SK-N-SH (cell line): ENCODE measurements at regions not wholly inside any gene's neighbourhood (a gene's known extent, or its start where the extent isn't known, plus 50 kb on each side); places are given as distances from the start of the nearest gene placed in this dataset.

ENCODE experiments used
- CTCF ChIA-PET: fragments of 300-600, 350-600 bp; formaldehyde crosslinking; extraction: SDS; loops from one replicate; lab custom pipeline; 2021; lab: Yijun Ruan, JAX
- POLR2A ChIA-PET: fragments of 350-600 bp; sonication (Branson Sonifier 250); formaldehyde crosslinking; extraction: SDS; loops from one replicate; lab custom pipeline; 2020; ENCODE audit warnings: antibody characterized with exemption, inconsistent platforms; lab: Yijun Ruan, JAX
- DNase-seq: peaks from one replicate; pipeline ENCODE4 v3.0.0; 2012
- H2AFZ ChIP-seq: fragments of 200-600 bp; sonication (generic); 2 replicates; pipeline ENCODE4 v1.8.1; 2016; ENCODE audit warnings: antibody characterized with exemption, mild to moderate bottlenecking, low read depth
- H3F3A ChIP-seq: fragments of 200-600 bp; sonication (generic); replicated peaks from 2 replicates; pipeline ENCODE3; 2016; ENCODE audit warnings: antibody characterized with exemption, mild to moderate bottlenecking; ENCODE audit not compliant: insufficient read depth
- H3K27ac ChIP-seq, 2 experiments: fragments of 200-500 bp in 1 of 2; fragments of 200-600 bp in 1 of 2; sonication (Bioruptor generic) in 1 of 2; sonication (generic), shearing (Covaris generic) in 1 of 2; 2 replicates each; pipeline versions ENCODE4 v1.5.1 to v1.6.1; 2014 to 2016; ENCODE audit warnings: low read depth in 2 of 2, inconsistent platforms in 1 of 2, low read length in 1 of 2, mild to moderate bottlenecking in 1 of 2, mixed read lengths in 1 of 2
- H3K27me3 ChIP-seq: fragments of 200-600 bp; sonication (generic), shearing (Covaris generic); 2 replicates; pipeline ENCODE4 v1.6.1; 2016; ENCODE audit warnings: mixed run types; ENCODE audit not compliant: insufficient read depth
- H3K36me3 ChIP-seq, 2 experiments: fragments of 200-500 bp in 1 of 2; fragments of 200-600 bp in 1 of 2; sonication (Bioruptor generic) in 1 of 2; sonication (generic) in 1 of 2; replicated peaks in 1 of 2; 2 replicates each; pipeline versions ENCODE3 to v1.5.1; 2014 to 2016; ENCODE audit warnings: low read length in 1 of 2, mild to moderate bottlenecking in 1 of 2; ENCODE audit not compliant: insufficient read depth in 2 of 2, control insufficient read depth in 1 of 2
- H3K4me1 ChIP-seq, 2 experiments: fragments of 200-500 bp in 1 of 2; fragments of 200-600 bp in 1 of 2; sonication (Bioruptor generic) in 1 of 2; sonication (generic), shearing (Covaris generic) in 1 of 2; 2 replicates each; pipeline versions ENCODE4 v1.5.1 to v1.6.1; 2014 to 2016; ENCODE audit warnings: low read depth in 1 of 2, low read length in 1 of 2, mixed run types in 1 of 2; ENCODE audit not compliant: insufficient read depth in 2 of 2, control insufficient read depth in 1 of 2
- H3K4me2 ChIP-seq: fragments of 200-600 bp; sonication (generic), shearing (Covaris generic); 2 replicates; pipeline ENCODE4 v1.6.1; 2017; ENCODE audit warnings: mixed run types
- H3K4me3 ChIP-seq, 2 experiments: fragments of 200-500 bp in 1 of 2; fragments of 200-600 bp in 1 of 2; sonication (Bioruptor generic) in 1 of 2; sonication (generic), shearing (Covaris generic) in 1 of 2; 2 replicates each; pipeline versions ENCODE4 v1.5.1 to v1.8.1; 2014 to 2016; ENCODE audit warnings: low read depth in 2 of 2, inconsistent platforms in 1 of 2, low read length in 1 of 2, mild to moderate bottlenecking in 1 of 2, mixed read lengths in 1 of 2, moderate library complexity in 1 of 2
- H3K79me2 ChIP-seq: fragments of 200-600 bp; sonication (generic); 2 replicates; pipeline ENCODE4 v1.8.1; 2017; ENCODE audit warnings: mild to moderate bottlenecking; ENCODE audit not compliant: insufficient read depth
- H3K9ac ChIP-seq: fragments of 200-600 bp; sonication (generic); 2 replicates; pipeline ENCODE4 v1.6.1; 2017; ENCODE audit warnings: mixed run types
- H3K9me2 ChIP-seq: fragments of 200-600 bp; sonication (generic); 2 replicates; pipeline ENCODE4 v1.6.1; 2017; ENCODE audit warnings: mixed run types
- H3K9me3 ChIP-seq: fragments of 200-600 bp; sonication (generic); 2 replicates; pipeline ENCODE4 v1.6.1; 2017; ENCODE audit warnings: mixed run types, mild to moderate bottlenecking, moderate library complexity
- H4K20me1 ChIP-seq: fragments of 200-600 bp; sonication (generic); 2 replicates; pipeline ENCODE4 v1.6.1; 2017; ENCODE audit warnings: mild to moderate bottlenecking, mixed run types; ENCODE audit not compliant: insufficient read depth
- CHD2 ChIP-seq: fragments of 150-350 bp; IDR thresholded peaks from 2 replicates; pipeline ENCODE4 v1.6.1; 2018; ENCODE audit warnings: low read length; ENCODE audit not compliant: partially characterized antibody
- ELF1 ChIP-seq: IDR thresholded peaks from 2 replicates; pipeline ENCODE4 v1.4.0; 2012
- GABPA ChIP-seq: IDR thresholded peaks from 2 replicates; pipeline ENCODE4 v1.4.0; 2012; ENCODE audit warnings: low read depth, mild to moderate bottlenecking
- MEF2A ChIP-seq: IDR thresholded peaks from 2 replicates; pipeline ENCODE4 v1.4.0; 2012; ENCODE audit warnings: low read depth, borderline replicate concordance
- MXI1 ChIP-seq: IDR thresholded peaks from 2 replicates; pipeline ENCODE4 v1.6.1; 2012; ENCODE audit warnings: mild to moderate bottlenecking, low read depth, low read length, improper control_type of control experiment
- NFIC ChIP-seq: IDR thresholded peaks from 2 replicates; pipeline ENCODE4 v1.4.0; 2012; ENCODE audit warnings: borderline replicate concordance
- RCOR1 ChIP-seq: fragments of 150-350 bp; IDR thresholded peaks from 2 replicates; pipeline ENCODE4 v1.6.1; 2017; ENCODE audit warnings: antibody characterized with exemption, low read length
- RXRA ChIP-seq: IDR thresholded peaks from 2 replicates; pipeline ENCODE4 v1.4.0; 2012; ENCODE audit warnings: low read depth, mild to moderate bottlenecking, borderline replicate concordance
- SIN3A ChIP-seq: IDR thresholded peaks from 2 replicates; pipeline ENCODE4 v1.6.1; 2012; ENCODE audit warnings: low read depth, mild to moderate bottlenecking, low read length, moderate library complexity, borderline replicate concordance
- SMC3 ChIP-seq: IDR thresholded peaks from 2 replicates; pipeline ENCODE4 v1.6.1; 2012; ENCODE audit warnings: low read depth, low read length, improper control_type of control experiment
- WGBS: methylation state at CpG from one replicate; pipeline ENCODE4 v1.1.6; 2017; ENCODE audit warnings: low lambda C conversion rate; 5-methylcytosine and 5-hydroxymethylcytosine counted together
- TF ChIP-seq, protein P1 (sequence below): IDR thresholded peaks from 2 replicates; pipeline ENCODE4 v1.6.1; 2012; ENCODE audit warnings: mild to moderate bottlenecking, low read depth, low read length, moderate library complexity
- TF ChIP-seq, protein P2 (sequence below): IDR thresholded peaks from 2 replicates; pipeline ENCODE4 v1.4.0; 2012; ENCODE audit warnings: low read depth, borderline replicate concordance
- TF ChIP-seq, protein P3 (sequence below): IDR thresholded peaks from 2 replicates; pipeline ENCODE4 v1.4.0; 2012; ENCODE audit warnings: low read depth, borderline replicate concordance
- TF ChIP-seq, protein P4 (sequence below): IDR thresholded peaks from 2 replicates; pipeline ENCODE4 v1.4.0; 2012; ENCODE audit warnings: low read depth
- TF ChIP-seq, protein P5 (sequence below): fragments of 150-350 bp; IDR thresholded peaks from 2 replicates; pipeline ENCODE4 v1.6.1; 2017; ENCODE audit warnings: antibody characterized with exemption, low read length, low read depth, borderline replicate concordance

DNA sequence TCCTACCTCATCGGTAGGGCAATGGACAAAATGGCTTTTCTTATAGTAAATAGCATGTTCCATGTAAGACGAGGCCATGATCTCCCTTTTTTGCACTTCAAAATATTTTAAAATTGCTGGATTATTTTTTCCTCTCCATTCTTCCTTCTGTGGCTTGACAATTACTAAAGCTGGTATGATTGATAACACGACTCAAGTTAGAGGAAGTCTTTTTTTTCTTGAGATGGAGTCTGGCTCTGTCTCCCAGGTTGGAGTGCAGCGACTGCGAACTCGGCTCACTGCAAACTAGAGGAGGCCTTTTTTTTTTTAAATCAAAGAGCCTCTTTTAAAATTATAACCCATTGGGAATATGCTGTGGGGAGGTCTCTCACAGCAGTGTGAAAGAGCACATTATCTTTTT, 124.5 kb upstream of the TBL1XR1 start:
- no peak overlapping the region for H2AFZ ChIP-seq
- POLR2A ChIA-PET = no interaction called here

DNA sequence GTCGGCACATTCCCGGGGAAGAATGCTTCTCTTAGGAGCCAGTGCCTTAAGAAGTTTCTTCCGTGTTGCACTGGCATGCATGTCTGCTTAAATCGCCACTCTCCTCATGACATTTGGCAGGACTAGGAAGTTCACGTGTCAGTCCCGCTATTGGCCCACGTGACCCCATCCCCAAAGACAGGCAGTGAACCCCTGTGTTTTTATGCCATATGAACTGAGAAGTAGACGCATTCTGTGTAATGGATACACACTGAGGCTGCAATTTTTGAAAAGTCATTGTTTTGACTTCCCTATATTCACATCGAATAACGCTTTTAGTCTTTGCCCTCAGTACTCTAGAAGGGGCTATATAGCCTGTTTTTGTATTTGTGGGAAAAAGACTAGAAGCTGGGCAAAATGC, 125.6 kb upstream of the TBL1XR1 start:
- Histone ChIP-seq H2AFZ (no peak overlapping the region), H3K9me2 (no peaks in the 10 kb centered on the region), H3K9ac (no peak overlapping the region), H3K4me3 (no peak overlapping the region), H3F3A (no peaks in the 10 kb centered on the region), H3K27ac (no peak overlapping the region), H4K20me1 (no peaks in the 10 kb centered on the region), H3K9me3 (no peaks in the 10 kb centered on the region), H3K36me3 (no peaks in the 10 kb centered on the region), H3K27me3 (no peaks in the 10 kb centered on the region), H3K4me2 (no peak overlapping the region), H3K79me2 (no peaks in the 10 kb centered on the region), H3K4me1 (peaks cover 5 to 16% of the 10 kb centered on the region in 2 experiments; a peak in 2 of 4 replicates)
- CTCF ChIA-PET = interaction anchor here (1.1 kb wide), 1 partner anchor 11 kb away, joined by 3 read pairs; no protein-coding TSS in a partner anchor
- DNase-seq = no peak
- 96% methylated on average over 10 of the region's 10 CpGs for WGBS
- POLR2A ChIA-PET = no interaction called here
- TF ChIP-seq MXI1 = no peak
- TF ChIP-seq GABPA = no peak
- TF ChIP-seq, protein P1, sequence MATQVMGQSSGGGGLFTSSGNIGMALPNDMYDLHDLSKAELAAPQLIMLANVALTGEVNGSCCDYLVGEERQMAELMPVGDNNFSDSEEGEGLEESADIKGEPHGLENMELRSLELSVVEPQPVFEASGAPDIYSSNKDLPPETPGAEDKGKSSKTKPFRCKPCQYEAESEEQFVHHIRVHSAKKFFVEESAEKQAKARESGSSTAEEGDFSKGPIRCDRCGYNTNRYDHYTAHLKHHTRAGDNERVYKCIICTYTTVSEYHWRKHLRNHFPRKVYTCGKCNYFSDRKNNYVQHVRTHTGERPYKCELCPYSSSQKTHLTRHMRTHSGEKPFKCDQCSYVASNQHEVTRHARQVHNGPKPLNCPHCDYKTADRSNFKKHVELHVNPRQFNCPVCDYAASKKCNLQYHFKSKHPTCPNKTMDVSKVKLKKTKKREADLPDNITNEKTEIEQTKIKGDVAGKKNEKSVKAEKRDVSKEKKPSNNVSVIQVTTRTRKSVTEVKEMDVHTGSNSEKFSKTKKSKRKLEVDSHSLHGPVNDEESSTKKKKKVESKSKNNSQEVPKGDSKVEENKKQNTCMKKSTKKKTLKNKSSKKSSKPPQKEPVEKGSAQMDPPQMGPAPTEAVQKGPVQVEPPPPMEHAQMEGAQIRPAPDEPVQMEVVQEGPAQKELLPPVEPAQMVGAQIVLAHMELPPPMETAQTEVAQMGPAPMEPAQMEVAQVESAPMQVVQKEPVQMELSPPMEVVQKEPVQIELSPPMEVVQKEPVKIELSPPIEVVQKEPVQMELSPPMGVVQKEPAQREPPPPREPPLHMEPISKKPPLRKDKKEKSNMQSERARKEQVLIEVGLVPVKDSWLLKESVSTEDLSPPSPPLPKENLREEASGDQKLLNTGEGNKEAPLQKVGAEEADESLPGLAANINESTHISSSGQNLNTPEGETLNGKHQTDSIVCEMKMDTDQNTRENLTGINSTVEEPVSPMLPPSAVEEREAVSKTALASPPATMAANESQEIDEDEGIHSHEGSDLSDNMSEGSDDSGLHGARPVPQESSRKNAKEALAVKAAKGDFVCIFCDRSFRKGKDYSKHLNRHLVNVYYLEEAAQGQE = no peak
- TF ChIP-seq NFIC = no peak
- TF ChIP-seq RCOR1 = no peak
- TF ChIP-seq RXRA = no peak
- TF ChIP-seq ELF1 = no peak
- TF ChIP-seq, protein P2, sequence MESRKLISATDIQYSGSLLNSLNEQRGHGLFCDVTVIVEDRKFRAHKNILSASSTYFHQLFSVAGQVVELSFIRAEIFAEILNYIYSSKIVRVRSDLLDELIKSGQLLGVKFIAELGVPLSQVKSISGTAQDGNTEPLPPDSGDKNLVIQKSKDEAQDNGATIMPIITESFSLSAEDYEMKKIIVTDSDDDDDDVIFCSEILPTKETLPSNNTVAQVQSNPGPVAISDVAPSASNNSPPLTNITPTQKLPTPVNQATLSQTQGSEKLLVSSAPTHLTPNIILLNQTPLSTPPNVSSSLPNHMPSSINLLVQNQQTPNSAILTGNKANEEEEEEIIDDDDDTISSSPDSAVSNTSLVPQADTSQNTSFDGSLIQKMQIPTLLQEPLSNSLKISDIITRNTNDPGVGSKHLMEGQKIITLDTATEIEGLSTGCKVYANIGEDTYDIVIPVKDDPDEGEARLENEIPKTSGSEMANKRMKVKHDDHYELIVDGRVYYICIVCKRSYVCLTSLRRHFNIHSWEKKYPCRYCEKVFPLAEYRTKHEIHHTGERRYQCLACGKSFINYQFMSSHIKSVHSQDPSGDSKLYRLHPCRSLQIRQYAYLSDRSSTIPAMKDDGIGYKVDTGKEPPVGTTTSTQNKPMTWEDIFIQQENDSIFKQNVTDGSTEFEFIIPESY = no peak
- TF ChIP-seq, protein P3, sequence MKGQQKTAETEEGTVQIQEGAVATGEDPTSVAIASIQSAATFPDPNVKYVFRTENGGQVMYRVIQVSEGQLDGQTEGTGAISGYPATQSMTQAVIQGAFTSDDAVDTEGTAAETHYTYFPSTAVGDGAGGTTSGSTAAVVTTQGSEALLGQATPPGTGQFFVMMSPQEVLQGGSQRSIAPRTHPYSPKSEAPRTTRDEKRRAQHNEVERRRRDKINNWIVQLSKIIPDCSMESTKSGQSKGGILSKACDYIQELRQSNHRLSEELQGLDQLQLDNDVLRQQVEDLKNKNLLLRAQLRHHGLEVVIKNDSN = no peak

More for the DNA sequence above, 124.5 kb upstream of the TBL1XR1 start:
- H3K4me3 ChIP-seq = no peak overlapping the region
- H3K27ac ChIP-seq = no peak overlapping the region
- no peaks in the 10 kb centered on the region for H3K36me3 ChIP-seq
- H3K9me3 ChIP-seq = no peaks in the 10 kb centered on the region
- peaks cover 5 to 16% of the 10 kb centered on the region in 2 experiments; a peak in 2 of 4 replicates for H3K4me1 ChIP-seq
- H3K4me2 ChIP-seq = no peak overlapping the region
- no peaks in the 10 kb centered on the region for H3K9me2 ChIP-seq
- H3F3A ChIP-seq = no peaks in the 10 kb centered on the region
- CTCF ChIA-PET = no interaction called here
- no peak for DNase-seq
- H3K27me3 ChIP-seq = no peaks in the 10 kb centered on the region
- H3K79me2 ChIP-seq = no peaks in the 10 kb centered on the region
- H4K20me1 ChIP-seq = no peaks in the 10 kb centered on the region
- H3K9ac ChIP-seq = no peak overlapping the region
- no peak for TF ChIP-seq SMC3
- TF ChIP-seq MEF2A = no peak
- no peak for TF ChIP-seq SIN3A
- TF ChIP-seq NFIC = no peak
- no peak for TF ChIP-seq ELF1
- TF ChIP-seq CHD2 = no peak
- TF ChIP-seq, protein P1 = no peak
- TF ChIP-seq, protein P4, sequence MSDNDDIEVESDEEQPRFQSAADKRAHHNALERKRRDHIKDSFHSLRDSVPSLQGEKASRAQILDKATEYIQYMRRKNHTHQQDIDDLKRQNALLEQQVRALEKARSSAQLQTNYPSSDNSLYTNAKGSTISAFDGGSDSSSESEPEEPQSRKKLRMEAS = no peak
- TF ChIP-seq, protein P5, sequence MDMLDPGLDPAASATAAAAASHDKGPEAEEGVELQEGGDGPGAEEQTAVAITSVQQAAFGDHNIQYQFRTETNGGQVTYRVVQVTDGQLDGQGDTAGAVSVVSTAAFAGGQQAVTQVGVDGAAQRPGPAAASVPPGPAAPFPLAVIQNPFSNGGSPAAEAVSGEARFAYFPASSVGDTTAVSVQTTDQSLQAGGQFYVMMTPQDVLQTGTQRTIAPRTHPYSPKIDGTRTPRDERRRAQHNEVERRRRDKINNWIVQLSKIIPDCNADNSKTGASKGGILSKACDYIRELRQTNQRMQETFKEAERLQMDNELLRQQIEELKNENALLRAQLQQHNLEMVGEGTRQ = no peak
- WGBS = 93% methylated on average over 6 of the region's 6 CpGs
